RWPE2 (cell line): ENCODE measurements at regions not wholly inside any gene's neighbourhood (a gene's known extent, or its start where the extent isn't known, plus 50 kb on each side); places are given as distances from the start of the nearest gene placed in this dataset.

ENCODE experiments used
- ATAC-seq: fragments of 200-7000 bp; cut with Tn5 transposase; 3 replicates; pipeline ENCODE4 v1.9.1; 2021; ENCODE audit warnings: low read depth
- DNase-seq: peaks from one replicate; pipeline ENCODE4 v3.0.0-alpha.2; 2020; ENCODE audit warnings: low spot score
- H3K27ac ChIP-seq: fragments of 450-650 bp; 2 replicates; pipeline ENCODE4 v1.5.1; 2017; ENCODE audit warnings: mild to moderate bottlenecking; ENCODE audit not compliant: poor library complexity, severe bottlenecking
- H3K27me3 ChIP-seq: fragments of 250-450 bp; sonication (Bioruptor Pico); 2 replicates; pipeline ENCODE4 v1.5.1; 2021; ENCODE audit warnings: mild to moderate bottlenecking, moderate library complexity; ENCODE audit not compliant: insufficient read depth, poor library complexity, severe bottlenecking
- H3K36me3 ChIP-seq: fragments of 250-450 bp; sonication (Bioruptor Pico); 2 replicates; pipeline ENCODE4 v1.5.1; 2020; ENCODE audit warnings: low read depth, mild to moderate bottlenecking, moderate library complexity
- H3K4me1 ChIP-seq: fragments of 250-450 bp; sonication (Bioruptor Pico); 2 replicates; pipeline ENCODE4 v1.5.1; 2021; ENCODE audit warnings: mild to moderate bottlenecking, moderate library complexity; ENCODE audit not compliant: insufficient read depth, poor library complexity, severe bottlenecking
- H3K4me3 ChIP-seq: fragments of 250-450 bp; sonication (Bioruptor Pico); 2 replicates; pipeline ENCODE4 v1.5.1; 2021; ENCODE audit warnings: mild to moderate bottlenecking, moderate library complexity; ENCODE audit not compliant: severe bottlenecking
- H3K9me3 ChIP-seq: fragments of 250-450 bp; sonication (Bioruptor Pico); 2 replicates; pipeline ENCODE4 v1.5.1; 2021; ENCODE audit warnings: mild to moderate bottlenecking, moderate library complexity; ENCODE audit not compliant: severe bottlenecking
- TF ChIP-seq, protein P1 (sequence below): fragments of 450-650 bp; IDR thresholded peaks from one replicate; pipeline ENCODE4 v1.5.1; 2017; ENCODE audit warnings: mild to moderate bottlenecking, moderate library complexity; ENCODE audit not compliant: poor library complexity, severe bottlenecking

- no peak overlapping the region for H3K27ac ChIP-seq
- no peak for ATAC-seq
- H3K4me1 ChIP-seq, result no peaks in the 10 kb centered on the region
- no peak overlapping the region for H3K4me3 ChIP-seq
- H3K27me3 ChIP-seq, result no peaks in the 10 kb centered on the region
- no peaks in the 10 kb centered on the region for H3K9me3 ChIP-seq
- TF ChIP-seq, protein P1, sequence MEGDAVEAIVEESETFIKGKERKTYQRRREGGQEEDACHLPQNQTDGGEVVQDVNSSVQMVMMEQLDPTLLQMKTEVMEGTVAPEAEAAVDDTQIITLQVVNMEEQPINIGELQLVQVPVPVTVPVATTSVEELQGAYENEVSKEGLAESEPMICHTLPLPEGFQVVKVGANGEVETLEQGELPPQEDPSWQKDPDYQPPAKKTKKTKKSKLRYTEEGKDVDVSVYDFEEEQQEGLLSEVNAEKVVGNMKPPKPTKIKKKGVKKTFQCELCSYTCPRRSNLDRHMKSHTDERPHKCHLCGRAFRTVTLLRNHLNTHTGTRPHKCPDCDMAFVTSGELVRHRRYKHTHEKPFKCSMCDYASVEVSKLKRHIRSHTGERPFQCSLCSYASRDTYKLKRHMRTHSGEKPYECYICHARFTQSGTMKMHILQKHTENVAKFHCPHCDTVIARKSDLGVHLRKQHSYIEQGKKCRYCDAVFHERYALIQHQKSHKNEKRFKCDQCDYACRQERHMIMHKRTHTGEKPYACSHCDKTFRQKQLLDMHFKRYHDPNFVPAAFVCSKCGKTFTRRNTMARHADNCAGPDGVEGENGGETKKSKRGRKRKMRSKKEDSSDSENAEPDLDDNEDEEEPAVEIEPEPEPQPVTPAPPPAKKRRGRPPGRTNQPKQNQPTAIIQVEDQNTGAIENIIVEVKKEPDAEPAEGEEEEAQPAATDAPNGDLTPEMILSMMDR, result no peak
- no peaks in the 10 kb centered on the region for H3K36me3 ChIP-seq
- no peak for DNase-seq
These were observed 176.0 kb downstream of the ZNF608 start for GRCh38 chr5:124570285-124571035.

DNA sequence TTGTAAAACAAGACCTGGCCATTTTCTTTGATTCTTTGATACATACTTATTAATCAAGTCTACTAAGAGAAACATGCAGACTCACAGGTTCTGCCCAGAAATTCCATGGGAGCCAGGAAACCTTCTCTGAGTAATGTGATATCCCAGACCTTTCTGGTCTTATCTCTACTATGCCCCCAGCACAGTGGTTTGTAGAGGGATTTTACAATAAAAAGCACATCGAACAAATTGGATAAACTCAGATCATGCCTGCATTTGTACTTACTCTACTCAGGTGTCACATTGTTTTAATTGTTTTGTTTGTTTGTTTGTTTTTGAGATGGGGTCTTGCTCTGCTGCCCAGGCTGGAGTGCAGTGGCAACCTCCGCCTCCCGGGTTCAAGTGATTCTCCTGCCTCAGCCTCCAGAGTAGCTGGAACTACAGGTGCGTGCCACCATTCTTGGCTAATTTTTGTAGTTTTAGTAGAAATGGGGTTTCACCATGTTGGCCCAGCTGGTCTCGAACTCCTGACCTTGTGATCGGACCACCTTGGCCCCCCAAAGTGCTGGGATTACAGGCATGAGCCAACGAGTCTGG, 179.5 kb downstream of the ZNF608 start:
- TF ChIP-seq, protein P1, result no peak
- H3K9me3 ChIP-seq, result no peaks in the 10 kb centered on the region
- H3K4me3 ChIP-seq, result no peak overlapping the region
- DNase-seq (no peak), ATAC-seq (no peak)
- H3K4me1 ChIP-seq, result no peaks in the 10 kb centered on the region
- H3K27me3 ChIP-seq, result no peaks in the 10 kb centered on the region
- no peaks in the 10 kb centered on the region for H3K36me3 ChIP-seq
- H3K27ac ChIP-seq, result no peak overlapping the region

GRCh38 chr5:124561451-124561850, 185.0 kb downstream of the ZNF608 start:
- H3K9me3 ChIP-seq, result no peaks in the 10 kb centered on the region
- no peaks in the 10 kb centered on the region for H3K4me1 ChIP-seq
- TF ChIP-seq, protein P1, result no peak
- DNase-seq, result no peak
- peak; percentile 57; the same call in 1 of the 3 replicates for ATAC-seq
- H3K27me3 ChIP-seq, result no peaks in the 10 kb centered on the region
- H3K27ac ChIP-seq, result no peak overlapping the region
- H3K36me3 ChIP-seq, result no peaks in the 10 kb centered on the region
- no peak overlapping the region for H3K4me3 ChIP-seq

GRCh38 chr5:124560370-124560769, 186.1 kb downstream of the ZNF608 start:
- H3K4me3 ChIP-seq, result no peak overlapping the region
- DNase-seq (no peak), ATAC-seq (no peak)
- H3K27me3 ChIP-seq, result no peaks in the 10 kb centered on the region
- TF ChIP-seq, protein P1, result no peak
- no peaks in the 10 kb centered on the region for H3K36me3 ChIP-seq
- no peaks in the 10 kb centered on the region for H3K4me1 ChIP-seq
- H3K9me3 ChIP-seq, result no peaks in the 10 kb centered on the region
- no peak overlapping the region for H3K27ac ChIP-seq

GRCh38 chr5:124557761-124558160, 188.7 kb downstream of the ZNF608 start:
- H3K27me3 ChIP-seq, result no peaks in the 10 kb centered on the region
- TF ChIP-seq, protein P1, result no peak
- no peaks in the 10 kb centered on the region for H3K9me3 ChIP-seq
- no peak overlapping the region for H3K27ac ChIP-seq
- H3K36me3 ChIP-seq, result no peaks in the 10 kb centered on the region
- DNase-seq, result no peak
- no peak for ATAC-seq
- no peak overlapping the region for H3K4me3 ChIP-seq
- no peaks in the 10 kb centered on the region for H3K4me1 ChIP-seq
